ENCODE measurements at regions not wholly inside any gene's neighbourhood (a gene's known extent, or its start where the extent isn't known, plus 50 kb on each side); places are given as distances from the start of the nearest gene placed in this dataset.
"Not testable (repeated sequence)": the region's sequence is repeated elsewhere in the genome, so short reads cannot be mapped to it uniquely, and the experiment has no call there.

GRCh38 chr5:125050926-125051325 is 304.5 kb upstream of the ZNF608 start:
- DNase-seq = no peak

- DNase-seq = no peak
These were observed 306.1 kb upstream of the ZNF608 start for GRCh38 chr5:125052584-125052983.

- DNase-seq = no peak
These were observed 306.7 kb upstream of the ZNF608 start for GRCh38 chr5:125053179-125053578.

- DNase-seq = no peak
These were observed 307.7 kb upstream of the ZNF608 start for GRCh38 chr5:125054146-125054545.

GRCh38 chr5:125056671-125057485 is 310.4 kb upstream of the ZNF608 start:
- no peak for DNase-seq

GRCh38 chr5:125057912-125058826 is 311.7 kb upstream of the ZNF608 start:
- DNase-seq = no peak

GRCh38 chr5:125059255-125060002 is 313.0 kb upstream of the ZNF608 start:
- no peak for DNase-seq

- no peak for DNase-seq
These were observed 315.3 kb upstream of the ZNF608 start for GRCh38 chr5:125061726-125062125.

- DNase-seq = no peak
These were observed 318.4 kb upstream of the ZNF608 start for GRCh38 chr5:125064621-125065438.

- no peak for DNase-seq
These were observed 319.3 kb upstream of the ZNF608 start for GRCh38 chr5:125065741-125066140.

- no peak for DNase-seq
These were observed 324.5 kb upstream of the ZNF608 start for GRCh38 chr5:125070961-125071360.

GRCh38 chr5:125073090-125073489 is 326.7 kb upstream of the ZNF608 start:
- DNase-seq = no peak

GRCh38 chr5:125075567-125075966 is 329.1 kb upstream of the ZNF608 start:
- no peak for DNase-seq

GRCh38 chr5:125079028-125079427 is 332.6 kb upstream of the ZNF608 start:
- DNase-seq = not testable (repeated sequence)

GRCh38 chr5:125081101-125081500 is 334.7 kb upstream of the ZNF608 start:
- DNase-seq = no peak

- no peak for DNase-seq
These were observed 337.5 kb upstream of the ZNF608 start for GRCh38 chr5:125083981-125084380.

- no peak for DNase-seq
These were observed 339.5 kb upstream of the ZNF608 start for GRCh38 chr5:125085797-125086505.

- no peak for DNase-seq
These were observed 342.2 kb upstream of the ZNF608 start for GRCh38 chr5:125088522-125089105.

GRCh38 chr5:125092138-125092537 is 345.7 kb upstream of the ZNF608 start:
- not testable (repeated sequence) for DNase-seq

GRCh38 chr5:125093776-125094175 is 347.3 kb upstream of the ZNF608 start:
- no peak for DNase-seq

GRCh38 chr5:125100342-125100741 is 353.9 kb upstream of the ZNF608 start:
- DNase-seq = no peak
